ENCODE measurements at regions not wholly inside any gene's neighbourhood (a gene's known extent, or its start where the extent isn't known, plus 50 kb on each side); places are given as distances from the start of the nearest gene placed in this dataset.

DNA sequence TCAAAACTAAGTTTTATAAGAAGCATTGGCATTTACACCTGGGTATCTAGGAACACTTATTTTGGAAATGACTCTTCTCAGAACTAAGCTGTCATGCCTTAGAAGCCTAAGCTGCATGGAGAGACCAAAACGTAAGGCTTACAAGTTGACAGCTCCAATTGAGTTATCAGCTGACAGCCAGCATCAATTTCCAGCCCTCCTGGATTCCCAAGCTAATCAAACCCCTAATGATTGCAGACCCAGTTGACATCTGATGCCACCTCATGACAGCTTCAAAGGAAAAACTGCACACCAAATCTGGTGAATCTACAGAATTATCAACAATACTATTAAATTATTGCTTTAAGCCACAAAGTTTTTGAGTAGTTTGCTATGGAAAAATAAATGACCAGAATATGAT is 187.6 kb upstream of the PRMT6 start:
- TF ChIP-seq, protein P1, sequence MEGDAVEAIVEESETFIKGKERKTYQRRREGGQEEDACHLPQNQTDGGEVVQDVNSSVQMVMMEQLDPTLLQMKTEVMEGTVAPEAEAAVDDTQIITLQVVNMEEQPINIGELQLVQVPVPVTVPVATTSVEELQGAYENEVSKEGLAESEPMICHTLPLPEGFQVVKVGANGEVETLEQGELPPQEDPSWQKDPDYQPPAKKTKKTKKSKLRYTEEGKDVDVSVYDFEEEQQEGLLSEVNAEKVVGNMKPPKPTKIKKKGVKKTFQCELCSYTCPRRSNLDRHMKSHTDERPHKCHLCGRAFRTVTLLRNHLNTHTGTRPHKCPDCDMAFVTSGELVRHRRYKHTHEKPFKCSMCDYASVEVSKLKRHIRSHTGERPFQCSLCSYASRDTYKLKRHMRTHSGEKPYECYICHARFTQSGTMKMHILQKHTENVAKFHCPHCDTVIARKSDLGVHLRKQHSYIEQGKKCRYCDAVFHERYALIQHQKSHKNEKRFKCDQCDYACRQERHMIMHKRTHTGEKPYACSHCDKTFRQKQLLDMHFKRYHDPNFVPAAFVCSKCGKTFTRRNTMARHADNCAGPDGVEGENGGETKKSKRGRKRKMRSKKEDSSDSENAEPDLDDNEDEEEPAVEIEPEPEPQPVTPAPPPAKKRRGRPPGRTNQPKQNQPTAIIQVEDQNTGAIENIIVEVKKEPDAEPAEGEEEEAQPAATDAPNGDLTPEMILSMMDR (IDR thresholded peaks at IDR 0.05) = no peak

DNA sequence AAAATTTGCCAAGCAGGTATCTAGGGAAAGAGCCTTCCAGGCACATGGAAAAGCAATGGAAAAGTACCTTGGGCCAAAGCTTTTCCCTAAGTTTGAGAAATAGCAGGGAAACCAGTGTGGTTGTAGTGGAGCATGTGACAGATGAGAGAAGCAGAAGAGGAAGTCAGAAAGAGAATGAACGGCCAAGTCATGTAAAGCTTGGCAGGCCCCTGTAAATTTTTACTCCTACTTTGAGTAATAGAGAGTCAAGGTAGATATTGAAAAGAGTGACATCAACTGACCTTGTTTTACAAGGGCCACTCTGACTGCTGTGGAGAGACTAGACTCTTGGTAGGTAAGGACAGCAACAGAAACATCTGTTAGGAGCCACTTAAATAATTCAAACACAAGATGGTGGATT is 180.9 kb upstream of the PRMT6 start:
- TF ChIP-seq, protein P1 (IDR thresholded peaks at IDR 0.05) = no peak
- no peaks in the 10 kb centered on the region for H3K36me3 ChIP-seq
- H3K4me1 ChIP-seq (ENCODE audit: control insufficient read depth in 1 of 2, low read depth in 2 of 2) = no peaks in the 10 kb centered on the region
- no peak overlapping the region for H3K4me3 ChIP-seq
- H3K27ac ChIP-seq = no peak overlapping the region
- H3K27me3 ChIP-seq (replicated peaks; ENCODE audit: insufficient read depth) = no peaks in the 10 kb centered on the region
- ATAC-seq (ENCODE audit: insufficient number of reproducible peaks, low FRiP score, low read depth) (no peak), DNase-seq (ENCODE audit: low spot score) (no peak)
- H3K9me3 ChIP-seq = peaks cover 4% of the 10 kb centered on the region

More for the DNA sequence above, 187.6 kb upstream of the PRMT6 start:
- H3K4me3 ChIP-seq = no peak overlapping the region
- no peaks in the 10 kb centered on the region for H3K36me3 ChIP-seq
- H3K27ac ChIP-seq = no peak overlapping the region
- H3K9me3 ChIP-seq = peaks cover 4% of the 10 kb centered on the region
- H3K27me3 ChIP-seq (replicated peaks; ENCODE audit: insufficient read depth) = no peaks in the 10 kb centered on the region
- H3K4me1 ChIP-seq (ENCODE audit: control insufficient read depth in 1 of 2, low read depth in 2 of 2) = no peaks in the 10 kb centered on the region
- DNase-seq (ENCODE audit: low spot score) (no peak), ATAC-seq (ENCODE audit: insufficient number of reproducible peaks, low FRiP score, low read depth) (no peak)

GRCh38 chr1:106876384-106876783 is 180.1 kb upstream of the PRMT6 start:
- ATAC-seq (ENCODE audit: insufficient number of reproducible peaks, low FRiP score, low read depth) (no peak), DNase-seq (ENCODE audit: low spot score) (no peak)
- no peaks in the 10 kb centered on the region for H3K36me3 ChIP-seq
- H3K4me1 ChIP-seq (ENCODE audit: control insufficient read depth in 1 of 2, low read depth in 2 of 2) = no peaks in the 10 kb centered on the region
- peaks cover 4% of the 10 kb centered on the region for H3K9me3 ChIP-seq
- TF ChIP-seq, protein P1 (IDR thresholded peaks at IDR 0.05) = no peak
- no peak overlapping the region for H3K27ac ChIP-seq
- no peaks in the 10 kb centered on the region for H3K27me3 ChIP-seq (replicated peaks; ENCODE audit: insufficient read depth)
- H3K4me3 ChIP-seq = no peak overlapping the region

DNA sequence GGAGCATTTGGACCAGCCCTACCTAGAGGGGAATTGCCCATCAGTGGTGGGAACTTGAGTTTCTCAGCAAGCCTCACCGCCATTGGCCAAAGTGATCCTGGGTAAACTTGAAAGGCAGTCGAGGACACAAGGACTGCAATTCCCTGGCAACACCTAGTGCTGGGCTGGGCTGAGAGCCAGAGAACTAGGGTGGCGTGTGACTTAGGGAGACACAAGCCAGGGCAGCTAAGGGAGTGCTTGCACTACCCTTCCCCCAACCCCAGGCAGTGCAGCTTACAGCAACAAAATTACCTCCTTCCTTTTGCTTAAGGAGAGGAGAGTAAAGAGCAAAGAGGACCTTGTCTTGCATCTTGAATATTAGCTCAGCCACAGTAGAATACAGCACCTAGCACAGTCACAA is 176.9 kb upstream of the PRMT6 start:
- Histone ChIP-seq H3K9me3 (no peaks in the 10 kb centered on the region), H3K4me1 (ENCODE audit: control insufficient read depth in 1 of 2, low read depth in 2 of 2) (no peaks in the 10 kb centered on the region), H3K27ac (no peak overlapping the region), H3K27me3 (replicated peaks; ENCODE audit: insufficient read depth) (no peaks in the 10 kb centered on the region), H3K4me3 (no peak overlapping the region), H3K36me3 (no peaks in the 10 kb centered on the region)
- DNase-seq (ENCODE audit: low spot score) (no peak), ATAC-seq (ENCODE audit: insufficient number of reproducible peaks, low FRiP score, low read depth) (no peak)
- TF ChIP-seq, protein P1 (IDR thresholded peaks at IDR 0.05) = no peak

DNA sequence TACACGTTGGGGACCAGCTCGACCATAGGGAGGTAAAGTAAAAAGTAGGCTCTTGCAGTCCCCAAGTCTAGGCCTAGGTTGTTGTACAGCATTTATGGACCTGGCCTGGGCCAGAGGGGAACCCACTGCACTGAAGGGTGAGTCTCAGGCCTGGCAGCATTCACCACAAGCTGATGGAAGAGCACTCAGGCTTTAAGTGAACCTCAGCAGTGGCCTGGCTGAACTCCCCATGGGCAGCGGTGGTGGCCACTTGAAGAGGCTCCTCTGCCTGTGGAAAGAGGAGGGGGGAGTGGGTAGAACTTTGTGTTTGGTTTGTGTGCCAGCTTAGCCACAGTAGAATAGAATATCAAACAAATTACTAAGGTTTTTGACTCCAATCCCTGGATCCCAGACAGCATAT is 176.2 kb upstream of the PRMT6 start:
- ATAC-seq (ENCODE audit: insufficient number of reproducible peaks, low FRiP score, low read depth) = no peak
- no peaks in the 10 kb centered on the region for H3K36me3 ChIP-seq

More for the DNA sequence above, 176.2 kb upstream of the PRMT6 start:
- Histone ChIP-seq H3K9me3 (no peaks in the 10 kb centered on the region), H3K4me1 (ENCODE audit: control insufficient read depth in 1 of 2, low read depth in 2 of 2) (no peaks in the 10 kb centered on the region), H3K4me3 (no peak overlapping the region), H3K27ac (no peak overlapping the region), H3K27me3 (replicated peaks; ENCODE audit: insufficient read depth) (no peaks in the 10 kb centered on the region)
- DNase-seq (ENCODE audit: low spot score) = no peak
- TF ChIP-seq, protein P1 (IDR thresholded peaks at IDR 0.05) = no peak

Data from thoracic aorta (tissue), 2 donors.